GM19372 (cell line): ENCODE measurements at regions not wholly inside any gene's neighbourhood (a gene's known extent, or its start where the extent isn't known, plus 50 kb on each side); places are given as distances from the start of the nearest gene placed in this dataset.
A peak's percentile ranks its signal among the peaks of the same experiment; 100 is the strongest.

ENCODE experiments used
- ATAC-seq: cut with Tn5 transposase; IDR thresholded peaks from one replicate; pipeline ENCODE4 v1.9.1; 2021; ENCODE audit warnings: mild to moderate bottlenecking, low read depth, moderate library complexity; ENCODE audit not compliant: unreplicated experiment

DNA sequence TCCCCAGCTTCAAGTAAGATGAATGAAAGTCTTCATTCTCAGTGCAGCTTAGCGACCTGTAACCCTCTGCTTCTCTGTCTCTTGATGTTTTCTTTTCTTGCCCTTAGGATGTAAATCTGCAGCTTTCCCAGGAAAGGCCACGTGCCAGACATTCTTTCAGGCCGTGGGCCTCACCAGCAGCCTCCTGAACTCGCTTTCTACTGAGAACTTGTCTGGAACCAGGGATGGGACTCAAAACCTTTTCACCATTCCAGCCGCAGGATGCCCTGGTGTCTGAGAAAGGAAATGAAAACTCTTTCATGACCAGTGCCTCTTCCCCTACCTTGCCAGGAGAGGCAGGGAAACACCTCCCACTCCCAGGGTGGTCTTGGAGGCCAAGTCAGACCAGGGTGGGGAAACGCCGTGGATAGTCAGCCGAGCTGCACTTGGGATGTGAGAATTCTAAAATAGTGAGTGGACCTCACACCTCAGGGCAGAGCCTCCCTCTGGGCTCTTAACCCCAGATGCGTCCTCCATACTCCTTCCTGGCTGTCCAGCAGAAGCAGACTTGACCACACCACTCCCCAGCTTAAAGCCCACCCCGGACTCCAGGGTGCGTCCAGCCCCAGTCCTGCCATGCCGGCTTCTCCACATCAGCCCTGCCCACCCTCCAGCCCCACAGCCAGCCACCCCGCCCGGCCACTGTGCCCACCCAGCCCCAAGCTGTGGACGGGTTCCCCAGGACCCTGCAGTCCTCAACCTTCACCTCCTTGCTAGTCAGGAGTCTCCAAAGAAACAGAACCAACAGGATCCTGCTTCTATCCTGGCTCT is 115.5 kb downstream of the TWIST2 start:
- no peak for ATAC-seq

DNA sequence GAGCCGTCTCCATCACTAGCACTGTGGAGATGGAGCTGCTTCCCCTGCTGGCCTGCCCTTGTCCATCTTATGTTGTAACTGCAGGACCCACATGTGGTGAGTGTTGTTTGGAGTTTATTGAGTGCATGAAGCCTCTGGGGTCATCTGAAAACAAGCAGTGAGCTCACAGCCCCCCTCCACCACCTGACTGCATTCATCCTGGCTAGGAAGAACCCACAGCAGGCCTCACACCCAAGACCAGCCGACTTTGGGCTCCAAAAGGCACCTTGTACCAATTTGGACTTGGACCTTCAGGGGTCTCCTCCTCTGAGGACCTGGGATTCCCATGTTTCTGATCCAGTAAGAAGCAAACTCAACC is 116.1 kb downstream of the TWIST2 start:
- no peak for ATAC-seq

DNA sequence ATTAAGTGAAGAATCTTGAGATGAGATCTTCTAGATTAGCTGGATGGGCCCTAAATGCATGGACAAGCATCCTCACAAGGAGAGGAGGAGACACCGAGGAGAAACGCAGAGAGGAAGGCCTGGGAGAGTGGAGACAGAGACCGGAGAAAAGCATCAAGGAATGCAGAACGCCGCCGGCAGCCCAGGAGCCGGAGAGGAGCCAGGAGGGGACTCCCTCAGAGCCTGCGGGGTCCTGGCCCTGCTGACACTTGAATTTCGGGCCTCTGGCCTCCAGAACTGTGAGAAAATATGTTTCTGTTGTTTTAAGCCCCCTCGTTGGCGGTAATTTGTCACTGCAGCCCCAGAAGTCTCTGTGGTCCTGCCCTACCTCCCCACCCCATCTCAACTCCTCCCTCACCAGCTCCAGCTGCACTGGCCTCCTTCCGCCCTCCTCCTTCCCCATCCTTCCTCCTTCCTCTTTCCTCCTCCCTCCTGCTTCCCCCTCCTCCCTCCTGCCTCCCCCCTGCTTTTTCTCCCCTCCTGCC is 116.7 kb downstream of the TWIST2 start:
- no peak for ATAC-seq

DNA sequence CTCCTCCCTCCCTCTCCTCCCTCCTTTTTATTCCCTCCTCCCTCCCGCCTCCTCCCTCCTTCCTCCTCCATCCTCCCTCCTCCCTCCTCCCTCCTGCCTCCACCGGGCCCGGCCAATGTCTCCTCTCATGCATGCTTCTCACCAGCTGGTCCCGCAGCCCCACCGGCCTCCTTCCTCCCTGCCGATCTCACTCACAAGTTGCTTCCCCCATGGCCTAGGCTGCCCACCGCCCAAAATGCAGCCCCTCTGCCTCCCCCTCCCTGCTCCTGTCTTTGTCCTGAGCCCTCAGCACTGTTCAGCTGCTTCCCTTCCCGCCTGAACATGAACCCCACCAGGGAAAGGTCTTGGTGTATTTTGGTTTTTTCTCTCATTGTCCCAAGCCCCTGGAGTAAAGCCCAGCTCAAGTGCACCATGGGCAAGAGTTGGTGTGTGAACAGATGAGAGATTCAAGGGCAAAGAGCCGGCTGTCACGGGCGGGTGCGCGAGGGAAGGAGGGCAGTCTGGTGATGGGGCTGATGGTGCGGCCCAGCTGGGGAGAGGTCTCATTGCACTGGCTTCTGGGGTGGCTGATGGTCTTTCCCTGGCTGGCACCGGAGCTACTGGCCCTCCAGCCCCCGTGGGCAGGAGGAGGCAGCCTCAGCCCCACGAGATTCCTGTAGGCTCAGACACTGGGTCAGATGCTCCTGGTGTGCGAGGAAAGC is 117.6 kb downstream of the TWIST2 start:
- ATAC-seq, result no peak

DNA sequence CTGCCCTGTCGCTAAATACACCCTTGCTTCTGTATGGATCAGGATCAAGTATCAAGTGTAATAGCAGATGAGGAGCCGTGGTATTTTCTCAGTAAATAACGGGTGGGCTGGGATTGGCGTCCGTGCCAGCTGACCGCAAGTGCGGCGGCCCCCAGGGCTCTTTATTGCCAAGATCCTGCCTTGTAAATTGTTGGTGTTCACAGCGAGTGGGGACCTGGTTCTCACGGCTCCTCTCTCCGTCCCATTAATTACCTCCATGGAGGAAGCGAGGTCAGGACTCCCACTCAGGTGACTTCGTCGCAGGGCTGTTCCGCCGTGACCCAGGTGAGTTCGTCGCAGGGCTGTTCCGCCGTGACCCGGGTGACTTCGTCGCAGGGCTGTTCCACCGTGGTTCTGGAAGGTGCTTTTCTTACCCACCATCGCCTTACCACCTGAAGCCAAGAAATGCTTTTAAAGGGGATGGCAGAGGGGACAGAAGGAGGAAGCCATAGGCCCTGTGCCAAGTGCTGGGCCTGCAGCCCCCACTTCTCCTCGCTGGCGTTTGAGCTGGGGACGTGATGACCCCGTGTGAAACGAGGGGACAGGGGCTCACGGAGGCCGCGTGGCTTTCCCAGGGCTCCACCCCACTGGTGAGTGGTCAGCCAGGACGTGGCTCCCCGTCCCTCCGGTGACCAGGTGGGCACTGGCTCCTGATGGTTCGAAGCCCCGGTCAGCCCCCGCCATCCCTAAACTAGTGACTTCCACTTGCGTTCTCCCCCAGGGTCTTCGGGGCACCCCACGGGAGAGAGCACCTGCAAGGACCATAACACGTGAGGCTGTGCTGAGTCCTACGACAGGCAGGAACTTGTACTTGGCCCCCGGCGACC is 118.4 kb downstream of the TWIST2 start:
- ATAC-seq, result no peak

DNA sequence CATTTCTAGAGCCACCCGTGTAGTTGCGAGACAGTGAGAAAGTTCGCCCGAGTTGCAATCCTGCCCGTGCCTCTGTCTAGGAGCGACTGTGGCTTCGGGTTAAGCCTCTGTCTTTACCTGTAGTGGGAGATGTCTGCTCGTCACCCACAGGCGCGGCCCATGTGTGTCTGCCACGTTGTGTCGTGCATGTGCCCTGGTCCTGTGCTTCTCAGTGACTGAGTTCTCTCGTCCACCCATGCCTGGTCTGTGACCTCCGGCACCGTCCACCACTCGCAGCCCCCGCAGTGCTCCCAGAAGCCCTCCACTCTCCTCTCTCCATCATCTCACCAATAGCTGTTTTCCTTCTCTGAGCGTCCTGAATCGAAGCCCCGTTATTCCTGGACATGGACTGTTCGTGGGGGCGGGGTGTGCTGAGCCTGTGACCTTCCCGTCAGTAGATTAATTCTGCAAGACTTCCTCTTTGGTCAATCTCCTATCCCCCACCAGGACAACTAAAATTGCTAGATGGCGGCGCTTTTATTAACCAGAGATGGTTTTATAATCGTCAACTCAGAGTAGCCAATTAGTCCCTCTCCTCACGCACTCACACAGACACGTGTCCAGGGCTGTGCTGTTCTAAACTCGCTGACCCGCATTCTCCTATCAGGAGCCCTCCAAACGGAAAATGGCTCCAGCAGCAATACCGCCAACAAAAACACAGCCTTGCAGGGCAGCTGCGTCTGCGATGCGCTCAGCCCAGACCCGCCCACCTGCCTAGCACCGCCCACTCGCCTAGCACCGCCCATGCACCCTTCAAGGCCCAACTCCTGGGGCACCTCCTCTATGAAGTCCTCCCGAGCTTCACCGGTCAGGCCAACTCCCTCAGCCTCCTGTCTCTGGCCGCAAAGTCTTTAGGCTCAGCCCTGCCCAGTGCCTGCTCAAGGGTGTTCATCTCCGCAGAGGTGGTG is 119.4 kb downstream of the TWIST2 start:
- ATAC-seq, result no peak

DNA sequence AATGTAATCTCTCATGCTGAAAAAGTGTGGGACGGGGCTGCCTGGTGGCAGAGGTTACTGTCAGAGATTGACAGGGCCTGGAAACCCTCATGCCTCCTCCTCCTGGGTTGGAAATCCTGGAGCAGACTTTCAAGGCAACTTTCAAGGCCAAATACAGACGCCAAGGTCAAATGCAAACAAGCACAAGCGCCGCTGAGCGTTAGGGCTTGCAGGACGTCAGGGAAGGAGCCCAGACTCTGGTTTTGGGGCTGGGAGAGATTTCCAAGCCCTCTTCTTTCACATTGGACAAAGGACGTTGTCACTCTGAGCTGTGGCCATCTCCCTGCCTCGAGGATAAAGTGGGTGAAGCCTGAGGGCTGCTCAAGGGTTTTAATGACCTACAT is 120.1 kb downstream of the TWIST2 start:
- ATAC-seq, result no peak

DNA sequence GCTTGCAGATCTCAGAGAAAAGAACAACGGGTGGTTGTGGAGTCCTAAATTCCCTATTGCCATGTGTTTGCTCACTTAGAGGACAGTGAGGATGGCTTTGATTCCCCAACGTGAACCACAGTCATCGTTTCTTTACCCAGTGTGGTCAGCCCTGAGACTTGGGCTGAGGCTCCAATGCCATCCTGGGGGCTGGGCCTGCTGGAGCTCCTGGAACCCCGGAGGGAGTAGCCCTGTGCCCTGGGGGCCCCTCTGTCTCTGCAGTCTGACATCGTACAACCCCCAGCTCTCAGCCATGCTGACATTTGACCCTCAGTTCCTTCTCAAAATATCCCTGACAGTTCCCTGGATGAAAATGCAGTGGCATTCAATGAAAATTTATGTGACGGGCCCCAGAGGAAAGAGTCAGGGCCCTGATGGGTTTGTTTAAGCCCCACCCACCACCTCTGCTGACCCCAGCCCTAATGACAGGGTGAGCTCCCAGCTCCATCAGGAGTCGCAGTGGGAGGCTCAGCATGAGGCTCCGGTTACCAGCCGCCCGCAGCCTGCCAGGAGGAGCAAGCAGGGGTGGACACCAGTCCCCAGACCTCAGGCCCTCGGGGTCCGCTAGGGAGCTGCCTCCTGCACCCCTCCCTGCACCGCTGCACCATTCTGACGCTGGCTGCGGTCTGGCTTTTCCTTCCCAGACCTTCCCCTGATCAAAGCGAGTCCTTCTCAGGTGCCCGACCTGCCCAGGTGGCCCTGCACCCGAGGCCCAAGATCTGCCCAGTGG is 120.9 kb downstream of the TWIST2 start:
- no peak for ATAC-seq

DNA sequence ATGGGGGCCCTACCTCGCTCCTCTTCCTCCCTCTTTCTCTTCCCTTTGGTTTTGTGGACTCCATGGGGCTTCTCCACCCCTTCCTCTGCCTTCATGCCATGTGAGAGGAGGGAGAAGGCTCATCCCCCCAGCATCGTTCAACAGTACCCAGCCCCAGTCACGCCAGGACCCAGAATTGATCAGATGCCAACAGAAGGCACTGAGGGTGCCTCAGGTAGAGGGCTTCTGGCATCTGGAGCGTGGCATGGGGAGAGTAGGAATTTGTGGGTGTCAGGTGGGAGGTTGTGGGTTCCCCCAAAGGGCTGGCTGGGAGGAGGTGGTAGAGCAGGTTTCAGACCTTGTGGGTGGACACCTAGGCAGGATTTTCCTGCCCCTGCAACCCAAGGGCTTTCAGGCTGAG is 122.0 kb downstream of the TWIST2 start:
- ATAC-seq, result no peak

DNA sequence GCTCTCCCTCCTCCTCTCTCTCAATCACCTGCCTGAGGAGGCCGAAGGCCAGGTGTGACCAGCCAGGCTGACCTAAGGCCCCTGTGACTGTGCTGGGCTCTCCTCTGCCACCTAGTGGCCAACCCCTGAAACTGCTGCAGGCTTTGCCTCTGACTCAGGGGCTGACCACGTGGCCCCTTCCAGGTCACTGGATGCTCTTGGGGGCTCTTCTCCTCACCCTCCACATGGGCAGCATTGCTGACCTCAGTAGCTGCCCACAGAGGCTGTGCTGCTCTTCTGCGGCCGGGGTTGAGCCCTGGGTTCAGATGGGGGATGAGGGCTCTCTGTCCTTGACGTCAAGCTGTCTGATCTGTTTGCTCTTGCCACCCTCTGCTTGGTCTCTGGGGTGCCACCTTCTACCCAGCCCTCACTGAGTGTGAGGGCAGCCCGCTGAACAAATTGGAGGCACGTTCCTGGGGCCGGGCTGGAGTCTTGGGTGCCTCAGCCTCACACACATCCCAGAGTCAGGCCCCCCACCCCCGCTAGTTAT is 122.7 kb downstream of the TWIST2 start:
- peak; percentile 76 for ATAC-seq

DNA sequence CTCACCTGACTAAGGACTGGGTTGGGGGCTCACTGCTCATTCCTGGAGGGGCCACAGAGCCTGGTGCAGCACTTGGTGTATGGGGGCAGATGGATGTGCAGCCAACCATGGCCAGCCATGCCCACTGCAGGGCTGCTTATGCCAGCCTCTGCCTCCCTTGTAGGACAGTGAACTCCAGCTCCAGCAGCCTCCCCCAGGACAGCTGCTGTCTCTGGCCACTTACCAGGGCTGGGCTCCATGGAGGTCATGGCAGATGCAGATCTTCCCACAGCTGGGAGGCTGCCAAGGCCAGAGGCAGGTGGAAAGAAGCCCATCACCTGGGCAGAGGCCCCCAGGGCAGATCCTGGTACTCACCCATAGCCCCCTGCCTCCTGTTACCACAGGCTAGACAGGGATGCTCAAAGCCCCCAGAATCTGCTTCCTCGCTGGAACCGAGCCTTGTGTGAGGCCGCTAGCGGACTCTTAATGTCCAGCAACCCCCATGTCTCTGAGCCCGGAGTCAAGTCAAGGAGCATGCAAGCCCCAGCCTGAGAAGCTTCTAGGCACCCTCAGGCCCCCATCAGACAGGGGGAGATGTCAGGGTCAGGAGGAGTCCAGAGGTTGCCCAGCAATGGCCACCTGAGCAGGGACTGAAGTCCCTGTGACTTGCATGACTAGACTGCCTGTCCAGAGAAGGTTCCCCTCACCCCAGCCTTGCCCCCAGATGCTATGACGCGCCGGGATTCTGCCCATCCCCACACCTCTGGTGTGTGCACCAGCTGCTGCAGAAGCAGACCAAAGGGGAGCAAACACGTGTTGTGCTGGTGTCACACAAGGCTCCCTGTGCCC is 123.6 kb downstream of the TWIST2 start:
- ATAC-seq, result no peak

DNA sequence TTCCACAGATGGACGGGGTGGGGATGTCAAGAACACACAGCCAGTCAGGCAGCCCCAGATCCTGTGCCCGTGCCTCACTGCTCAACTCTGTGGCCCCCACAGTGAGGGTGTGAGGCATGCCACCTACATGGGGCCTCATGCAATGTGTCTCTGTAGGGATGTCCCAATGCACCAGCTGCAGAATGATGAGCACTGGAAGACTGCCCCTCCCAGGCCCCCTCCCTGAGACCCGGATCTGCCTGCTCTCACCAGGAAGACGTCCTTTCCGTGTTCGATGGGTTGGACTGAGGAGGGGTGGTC is 124.2 kb downstream of the TWIST2 start:
- ATAC-seq, result no peak

DNA sequence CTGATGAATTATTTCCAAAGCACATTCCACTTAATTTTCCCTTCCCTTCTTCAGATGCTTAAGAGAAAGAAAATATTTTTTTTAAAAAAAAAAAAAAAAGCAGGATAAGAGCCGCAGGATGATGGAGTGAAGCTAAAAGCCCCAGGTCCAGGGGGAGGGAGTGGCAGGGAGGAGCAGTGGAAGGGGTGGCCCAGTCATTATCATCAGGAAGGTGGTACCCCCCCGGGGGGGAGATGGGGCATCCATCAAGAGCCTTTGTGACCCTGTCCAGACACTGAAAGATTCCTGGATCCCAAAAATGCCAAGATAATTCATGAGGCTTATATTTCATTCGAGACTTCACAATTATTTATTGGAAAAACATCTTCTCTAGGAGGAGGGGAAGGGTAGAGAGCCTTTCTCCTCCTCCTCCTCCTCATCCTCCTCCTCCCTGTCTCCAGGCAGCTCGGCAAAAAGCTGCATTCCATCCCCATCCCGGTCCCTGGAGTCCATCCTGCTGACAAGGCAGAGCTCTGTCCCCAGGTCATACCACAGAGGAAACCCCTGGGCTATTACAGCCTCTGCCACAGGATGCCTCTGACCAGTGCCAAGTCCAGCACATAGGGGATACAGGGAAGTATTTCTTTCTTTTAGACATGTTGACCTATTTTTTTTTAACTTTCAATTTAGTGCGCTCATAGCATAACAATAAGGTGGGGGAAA is 125.3 kb downstream of the TWIST2 start:
- no peak for ATAC-seq

DNA sequence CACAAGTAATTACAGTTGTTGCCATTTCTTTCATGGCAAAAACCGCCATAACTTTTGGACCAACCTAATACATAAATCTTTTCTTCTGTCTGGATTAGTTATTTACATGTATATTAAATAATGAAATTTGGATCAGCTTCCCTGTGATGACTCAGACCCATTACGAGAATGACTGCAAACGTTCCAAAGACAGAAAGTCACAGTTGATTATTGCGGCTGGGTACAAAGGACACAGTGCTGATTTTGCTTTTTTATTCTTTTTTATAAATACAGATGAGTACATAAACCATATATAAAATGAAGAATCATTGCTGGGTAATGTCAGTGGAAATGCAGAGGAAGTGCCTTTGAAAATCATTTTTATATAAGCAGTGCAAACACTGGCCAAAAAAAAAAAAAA is 126.2 kb downstream of the TWIST2 start:
- ATAC-seq, result no peak

DNA sequence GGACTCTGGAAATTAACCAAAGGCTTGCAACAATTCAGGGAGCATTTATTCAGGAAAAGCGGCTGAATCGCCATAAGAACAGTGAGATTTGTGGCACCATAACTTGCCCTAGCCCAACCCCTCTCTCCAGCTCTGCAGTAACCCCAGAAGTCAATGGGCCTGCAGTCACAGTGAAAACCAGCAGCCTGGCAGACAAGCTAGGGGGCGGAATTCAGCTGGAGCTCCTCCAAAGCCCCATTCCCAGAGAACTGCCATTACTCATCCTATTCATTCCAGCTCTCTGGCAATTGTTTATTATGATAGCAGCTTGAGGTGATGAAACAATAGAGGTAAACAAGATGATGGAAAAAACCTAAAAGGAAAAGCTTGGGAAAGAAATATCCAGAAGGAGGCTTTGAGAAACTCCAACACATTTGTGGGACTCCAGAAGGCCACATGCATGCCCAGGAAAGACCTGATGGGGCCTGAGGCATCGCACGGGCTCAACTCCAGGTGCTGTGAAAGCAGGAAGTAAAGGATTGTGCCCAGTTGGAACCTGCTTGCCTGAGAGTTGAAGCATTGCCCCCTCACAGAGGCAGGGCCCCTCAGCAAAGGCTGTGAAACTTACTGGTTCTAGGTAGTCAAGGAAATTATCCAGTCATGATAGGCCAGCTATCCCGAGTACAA is 126.7 kb downstream of the TWIST2 start:
- no peak for ATAC-seq

DNA sequence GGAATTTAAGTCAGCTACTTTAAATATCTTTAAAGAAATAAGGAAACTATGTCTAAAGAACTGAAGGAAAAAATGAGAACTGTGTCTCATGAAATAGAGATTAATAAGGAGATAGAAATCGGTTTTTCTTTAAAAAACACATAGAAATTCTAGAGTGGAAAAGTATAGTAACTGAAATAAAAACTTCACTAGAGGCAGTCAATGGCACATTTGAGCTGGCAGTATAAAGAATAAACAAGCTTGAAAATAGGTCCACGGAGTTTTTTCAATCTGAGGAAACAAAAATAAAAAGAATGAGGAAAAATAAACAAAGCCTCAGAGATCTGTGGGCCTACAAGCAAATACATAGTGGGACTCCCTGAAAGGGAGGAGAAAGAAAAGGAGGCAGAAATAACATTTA is 127.5 kb downstream of the TWIST2 start:
- ATAC-seq, result no peak

DNA sequence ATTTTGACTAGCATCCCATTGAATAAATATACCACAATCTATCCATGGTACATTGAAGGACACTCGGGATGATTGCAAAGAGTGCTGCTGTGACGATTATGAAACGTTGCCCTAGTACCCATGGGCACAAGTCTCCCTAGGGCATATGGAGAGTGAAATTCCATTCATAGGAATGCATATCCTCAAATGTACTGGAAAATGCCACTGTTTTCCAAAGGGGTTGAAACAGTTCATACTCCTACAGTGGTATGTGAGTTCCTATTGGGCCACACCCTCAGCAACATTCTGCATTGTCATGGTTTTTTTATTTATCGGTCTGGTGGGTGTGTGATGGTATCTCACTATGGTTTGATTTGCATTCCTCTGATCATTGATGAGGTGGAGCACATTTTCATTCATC is 130.6 kb downstream of the TWIST2 start:
- ATAC-seq, result no peak
